ENCODE measurements at regions not wholly inside any gene's neighbourhood (a gene's known extent, or its start where the extent isn't known, plus 50 kb on each side); places are given as distances from the start of the nearest gene placed in this dataset.
"Not testable (repeated sequence)": the region's sequence is repeated elsewhere in the genome, so short reads cannot be mapped to it uniquely, and the experiment has no call there.

GRCh38 chr3:35448121-35448520 is 191.2 kb upstream of the ARPP21 start:
- Histone ChIP-seq H3K9me3 (ENCODE audit: insufficient read depth, low read depth) (no peaks in the 10 kb centered on the region), H3F3A (ENCODE audit: insufficient read depth, low read depth) (no peaks in the 10 kb centered on the region), H4K20me1 (ENCODE audit: insufficient read depth) (no peaks in the 10 kb centered on the region), H2AFZ (no peak overlapping the region), H3K4me2 (no peak overlapping the region), H3K27me3 (ENCODE audit: insufficient read depth, low read depth) (no peaks in the 10 kb centered on the region), H3K79me2 (ENCODE audit: low read depth) (no peaks in the 10 kb centered on the region), H3K27ac (no peak overlapping the region), H3K4me1 (replicated peaks; ENCODE audit: insufficient read depth) (no peaks in the 10 kb centered on the region), H3K9me2 (ENCODE audit: insufficient read depth) (no peaks in the 10 kb centered on the region), H3K36me3 (ENCODE audit: low read depth) (no peaks in the 10 kb centered on the region), H3K4me3 (no peak overlapping the region)
- intact Hi-C loops (cut with micrococcal nuclease; ENCODE audit: unreplicated experiment) = no loop called here
- DNase-seq = no peak
- BruUV-seq (replicated peaks) = no TSS peak
- ChIA-PET CTCF (no interaction called here), POLR2A (ENCODE audit: unreplicated experiment) (no interaction called here)
- TF ChIP-seq, protein P1, sequence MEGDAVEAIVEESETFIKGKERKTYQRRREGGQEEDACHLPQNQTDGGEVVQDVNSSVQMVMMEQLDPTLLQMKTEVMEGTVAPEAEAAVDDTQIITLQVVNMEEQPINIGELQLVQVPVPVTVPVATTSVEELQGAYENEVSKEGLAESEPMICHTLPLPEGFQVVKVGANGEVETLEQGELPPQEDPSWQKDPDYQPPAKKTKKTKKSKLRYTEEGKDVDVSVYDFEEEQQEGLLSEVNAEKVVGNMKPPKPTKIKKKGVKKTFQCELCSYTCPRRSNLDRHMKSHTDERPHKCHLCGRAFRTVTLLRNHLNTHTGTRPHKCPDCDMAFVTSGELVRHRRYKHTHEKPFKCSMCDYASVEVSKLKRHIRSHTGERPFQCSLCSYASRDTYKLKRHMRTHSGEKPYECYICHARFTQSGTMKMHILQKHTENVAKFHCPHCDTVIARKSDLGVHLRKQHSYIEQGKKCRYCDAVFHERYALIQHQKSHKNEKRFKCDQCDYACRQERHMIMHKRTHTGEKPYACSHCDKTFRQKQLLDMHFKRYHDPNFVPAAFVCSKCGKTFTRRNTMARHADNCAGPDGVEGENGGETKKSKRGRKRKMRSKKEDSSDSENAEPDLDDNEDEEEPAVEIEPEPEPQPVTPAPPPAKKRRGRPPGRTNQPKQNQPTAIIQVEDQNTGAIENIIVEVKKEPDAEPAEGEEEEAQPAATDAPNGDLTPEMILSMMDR (conservative IDR thresholded peaks at IDR 0.05) = no peak
- TF ChIP-seq EZH2 (IDR thresholded peaks at IDR 0.05; ENCODE audit: low read depth) = no peak

DNA sequence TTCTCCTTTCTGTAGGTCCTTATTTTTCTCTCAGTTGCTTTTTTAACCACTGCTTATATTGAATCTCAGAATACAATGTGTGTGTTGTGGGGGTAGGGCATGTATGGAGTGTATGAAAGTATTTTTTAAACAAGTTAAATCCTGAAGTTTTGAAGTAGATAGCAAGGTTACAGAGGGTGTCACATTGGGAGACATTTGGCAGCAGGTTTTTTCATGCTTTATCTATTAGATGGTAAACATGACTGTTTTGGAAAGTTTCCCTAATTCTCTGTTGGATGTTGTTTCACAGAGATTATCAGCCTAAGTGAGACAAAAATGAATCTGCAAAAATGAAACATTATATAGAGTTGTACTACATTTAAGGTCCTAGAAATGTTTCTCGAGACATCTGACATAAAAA is 190.6 kb upstream of the ARPP21 start:
- intact Hi-C loops (cut with micrococcal nuclease; ENCODE audit: unreplicated experiment) = no loop called here
- ChIA-PET POLR2A (ENCODE audit: unreplicated experiment) (no interaction called here), CTCF (no interaction called here)
- no peak for TF ChIP-seq EZH2 (IDR thresholded peaks at IDR 0.05; ENCODE audit: low read depth)
- TF ChIP-seq, protein P1 (conservative IDR thresholded peaks at IDR 0.05) = no peak
- H3K79me2 ChIP-seq (ENCODE audit: low read depth) = no peaks in the 10 kb centered on the region
- H3K9me3 ChIP-seq (ENCODE audit: insufficient read depth, low read depth) = no peaks in the 10 kb centered on the region
- no peak overlapping the region for H2AFZ ChIP-seq
- H3K4me2 ChIP-seq = no peak overlapping the region
- no TSS peak for BruUV-seq (replicated peaks)
- no peaks in the 10 kb centered on the region for H3K27me3 ChIP-seq (ENCODE audit: insufficient read depth, low read depth)
- H3K36me3 ChIP-seq (ENCODE audit: low read depth) = no peaks in the 10 kb centered on the region
- H3K4me1 ChIP-seq (replicated peaks; ENCODE audit: insufficient read depth) = no peaks in the 10 kb centered on the region
- H4K20me1 ChIP-seq (ENCODE audit: insufficient read depth) = no peaks in the 10 kb centered on the region
- H3K9me2 ChIP-seq (ENCODE audit: insufficient read depth) = no peaks in the 10 kb centered on the region
- H3K27ac ChIP-seq = no peak overlapping the region
- DNase-seq = no peak
- H3K4me3 ChIP-seq = no peak overlapping the region
- no peaks in the 10 kb centered on the region for H3F3A ChIP-seq (ENCODE audit: insufficient read depth, low read depth)

- CTCF ChIA-PET; H3K4me2 ChIP-seq; H3F3A ChIP-seq (ENCODE audit: insufficient read depth, low read depth); POLR2A ChIA-PET (ENCODE audit: unreplicated experiment); BruUV-seq (replicated peaks); H4K20me1 ChIP-seq (ENCODE audit: insufficient read depth); intact Hi-C loops (cut with micrococcal nuclease; ENCODE audit: unreplicated experiment); H3K9me3 ChIP-seq (ENCODE audit: insufficient read depth, low read depth); H3K4me1 ChIP-seq (replicated peaks; ENCODE audit: insufficient read depth); H3K79me2 ChIP-seq (ENCODE audit: low read depth); H3K27me3 ChIP-seq (ENCODE audit: insufficient read depth, low read depth); H3K9me2 ChIP-seq (ENCODE audit: insufficient read depth); H3K27ac ChIP-seq; H2AFZ ChIP-seq; DNase-seq; H3K36me3 ChIP-seq (ENCODE audit: low read depth); H3K4me3 ChIP-seq: not testable (repeated sequence)
Observed at GRCh38 chr3:35454819-35455218, 184.5 kb upstream of the ARPP21 start.

DNA sequence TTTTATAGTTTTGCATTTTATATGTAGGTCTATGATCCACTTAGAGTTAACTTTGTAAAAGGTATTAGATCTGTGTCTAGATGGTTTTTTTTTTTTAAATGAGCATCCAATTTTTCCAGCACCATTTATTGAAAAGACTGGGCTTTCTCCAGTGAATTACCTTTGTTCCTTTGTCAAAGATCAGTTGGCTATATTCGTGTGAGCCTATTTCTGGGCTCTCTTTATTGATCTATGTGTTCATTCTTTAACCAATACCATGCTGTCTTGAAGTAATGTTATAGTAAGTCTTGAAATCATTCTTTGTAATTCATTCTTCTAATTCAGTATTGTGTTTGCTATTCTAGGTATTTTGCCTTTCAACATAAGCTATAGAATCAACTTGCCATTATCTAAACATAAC is 165.4 kb upstream of the ARPP21 start:
- Histone ChIP-seq H3K27me3 (ENCODE audit: insufficient read depth, low read depth) (no peaks in the 10 kb centered on the region), H3K9me2 (ENCODE audit: insufficient read depth) (no peaks in the 10 kb centered on the region), H3K4me2 (no peak overlapping the region), H3K36me3 (ENCODE audit: low read depth) (no peaks in the 10 kb centered on the region), H3K79me2 (ENCODE audit: low read depth) (no peaks in the 10 kb centered on the region), H3F3A (ENCODE audit: insufficient read depth, low read depth) (no peaks in the 10 kb centered on the region), H2AFZ (no peak overlapping the region), H3K27ac (no peak overlapping the region), H3K4me3 (no peak overlapping the region), H3K4me1 (replicated peaks; ENCODE audit: insufficient read depth) (no peaks in the 10 kb centered on the region), H3K9me3 (ENCODE audit: insufficient read depth, low read depth) (no peaks in the 10 kb centered on the region), H4K20me1 (ENCODE audit: insufficient read depth) (no peaks in the 10 kb centered on the region)
- BruUV-seq (replicated peaks) = no TSS peak
- no peak for DNase-seq
- ChIA-PET CTCF (no interaction called here), POLR2A (ENCODE audit: unreplicated experiment) (no interaction called here)
- intact Hi-C loops (cut with micrococcal nuclease; ENCODE audit: unreplicated experiment) = no loop called here
- TF ChIP-seq, protein P1 (conservative IDR thresholded peaks at IDR 0.05) = no peak
- TF ChIP-seq EZH2 (IDR thresholded peaks at IDR 0.05; ENCODE audit: low read depth) = no peak

- H3K36me3 ChIP-seq (ENCODE audit: low read depth); H3K4me1 ChIP-seq (replicated peaks; ENCODE audit: insufficient read depth); DNase-seq; H3K4me3 ChIP-seq; POLR2A ChIA-PET (ENCODE audit: unreplicated experiment); H3K27me3 ChIP-seq (ENCODE audit: insufficient read depth, low read depth); CTCF ChIA-PET; H3F3A ChIP-seq (ENCODE audit: insufficient read depth, low read depth); H3K79me2 ChIP-seq (ENCODE audit: low read depth); H3K9me3 ChIP-seq (ENCODE audit: insufficient read depth, low read depth); H4K20me1 ChIP-seq (ENCODE audit: insufficient read depth); H3K4me2 ChIP-seq; BruUV-seq (replicated peaks); H3K27ac ChIP-seq; H3K9me2 ChIP-seq (ENCODE audit: insufficient read depth); H2AFZ ChIP-seq; intact Hi-C loops (cut with micrococcal nuclease; ENCODE audit: unreplicated experiment): not testable (repeated sequence)
Observed at GRCh38 chr3:35482566-35482965, 156.8 kb upstream of the ARPP21 start.
